Sigmoid colon (tissue), 3 donors: ENCODE measurements at regions not wholly inside any gene's neighbourhood (a gene's known extent, or its start where the extent isn't known, plus 50 kb on each side); places are given as distances from the start of the nearest gene placed in this dataset.

Experiments
- POLR2A ChIP-seq, 2 donors: fragments of 450-650 bp; IDR thresholded peaks; one replicate each; pipeline ENCODE4 v1.6.1; 2016; ENCODE audit warnings: antibody characterized with exemption in 2 of 2, mild to moderate bottlenecking in 2 of 2, moderate library complexity in 2 of 2
- TF ChIP-seq, protein P1 (sequence below), 4 experiments: fragments of 450-650 bp in 3 of 4; fragments of 200-600 bp in 1 of 4; IDR thresholded peaks; one replicate each; pipeline ENCODE4 v1.5.1; 2016 to 2019; ENCODE audit warnings: antibody characterized with exemption in 4 of 4, mild to moderate bottlenecking in 3 of 4, moderate library complexity in 2 of 4

DNA sequence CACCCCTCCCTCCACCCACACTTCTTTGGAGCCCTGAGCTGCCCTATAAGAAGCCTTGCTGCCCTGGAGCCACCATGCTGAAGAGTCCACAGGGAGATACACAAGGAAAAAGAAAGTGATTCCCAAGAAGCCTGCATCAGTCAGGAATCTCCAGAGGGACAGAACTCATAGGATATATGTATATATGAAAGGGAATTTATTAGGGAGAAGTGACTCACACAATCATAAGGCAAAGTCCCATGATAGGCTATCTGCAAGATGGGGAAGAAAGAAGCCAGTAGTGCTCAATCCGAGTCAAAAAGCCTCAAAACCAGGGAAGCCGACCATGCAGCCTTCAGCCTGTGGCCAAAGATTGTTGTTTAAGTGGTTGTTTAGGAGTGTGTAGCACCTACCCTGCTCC, 87.9 kb downstream of the TMEM114 start:
- TF ChIP-seq, protein P1, sequence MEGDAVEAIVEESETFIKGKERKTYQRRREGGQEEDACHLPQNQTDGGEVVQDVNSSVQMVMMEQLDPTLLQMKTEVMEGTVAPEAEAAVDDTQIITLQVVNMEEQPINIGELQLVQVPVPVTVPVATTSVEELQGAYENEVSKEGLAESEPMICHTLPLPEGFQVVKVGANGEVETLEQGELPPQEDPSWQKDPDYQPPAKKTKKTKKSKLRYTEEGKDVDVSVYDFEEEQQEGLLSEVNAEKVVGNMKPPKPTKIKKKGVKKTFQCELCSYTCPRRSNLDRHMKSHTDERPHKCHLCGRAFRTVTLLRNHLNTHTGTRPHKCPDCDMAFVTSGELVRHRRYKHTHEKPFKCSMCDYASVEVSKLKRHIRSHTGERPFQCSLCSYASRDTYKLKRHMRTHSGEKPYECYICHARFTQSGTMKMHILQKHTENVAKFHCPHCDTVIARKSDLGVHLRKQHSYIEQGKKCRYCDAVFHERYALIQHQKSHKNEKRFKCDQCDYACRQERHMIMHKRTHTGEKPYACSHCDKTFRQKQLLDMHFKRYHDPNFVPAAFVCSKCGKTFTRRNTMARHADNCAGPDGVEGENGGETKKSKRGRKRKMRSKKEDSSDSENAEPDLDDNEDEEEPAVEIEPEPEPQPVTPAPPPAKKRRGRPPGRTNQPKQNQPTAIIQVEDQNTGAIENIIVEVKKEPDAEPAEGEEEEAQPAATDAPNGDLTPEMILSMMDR (IDR thresholded peaks at IDR 0.05), result no peak
- TF ChIP-seq POLR2A (IDR thresholded peaks at IDR 0.05), result no peak
